Central memory CD8-positive, alpha-beta T cell (primary cell): ENCODE measurements at regions not wholly inside any gene's neighbourhood (a gene's known extent, or its start where the extent isn't known, plus 50 kb on each side); places are given as distances from the start of the nearest gene placed in this dataset.
"Not testable (repeated sequence)": the region's sequence is repeated elsewhere in the genome, so short reads cannot be mapped to it uniquely, and the experiment has no call there.

Source experiments
- ATAC-seq: fragments of 150-1000 bp; cut with Tn5 transposase; replicated peaks from 2 replicates; pipeline ENCODE4 v1.10.0; 2022; ENCODE audit warnings: mild to moderate bottlenecking, moderate FRiP score, moderate number of reproducible peaks; ENCODE audit not compliant: poor library complexity, severe bottlenecking; ENCODE audit errors: extremely low read depth
- DNase-seq, 2 donors: peaks; one replicate each; pipeline ENCODE4 v3.0.0; 2021; ENCODE audit warnings: low spot score in 2 of 2
- H3K27ac Mint-ChIP-seq: one replicate; pipeline ENCODE4 v1.8.0; 2022; ENCODE audit warnings: low read depth, mild to moderate bottlenecking, moderate library complexity, mixed read lengths
- H3K27me3 Mint-ChIP-seq: one replicate; pipeline ENCODE4 v1.8.0; 2022; ENCODE audit warnings: mixed read lengths
- H3K36me3 Mint-ChIP-seq: one replicate; pipeline ENCODE4 v1.8.0; 2022; ENCODE audit warnings: mild to moderate bottlenecking, moderate library complexity, mixed read lengths; ENCODE audit not compliant: insufficient read depth
- H3K4me1 Mint-ChIP-seq: one replicate; pipeline ENCODE4 v1.8.0; 2022; ENCODE audit warnings: mixed read lengths
- H3K4me3 Mint-ChIP-seq: one replicate; pipeline ENCODE4 v1.8.0; 2022; ENCODE audit warnings: mild to moderate bottlenecking, moderate library complexity, mixed read lengths
- H3K9me3 Mint-ChIP-seq: one replicate; pipeline ENCODE4 v1.8.0; 2022; ENCODE audit warnings: mixed read lengths

DNA sequence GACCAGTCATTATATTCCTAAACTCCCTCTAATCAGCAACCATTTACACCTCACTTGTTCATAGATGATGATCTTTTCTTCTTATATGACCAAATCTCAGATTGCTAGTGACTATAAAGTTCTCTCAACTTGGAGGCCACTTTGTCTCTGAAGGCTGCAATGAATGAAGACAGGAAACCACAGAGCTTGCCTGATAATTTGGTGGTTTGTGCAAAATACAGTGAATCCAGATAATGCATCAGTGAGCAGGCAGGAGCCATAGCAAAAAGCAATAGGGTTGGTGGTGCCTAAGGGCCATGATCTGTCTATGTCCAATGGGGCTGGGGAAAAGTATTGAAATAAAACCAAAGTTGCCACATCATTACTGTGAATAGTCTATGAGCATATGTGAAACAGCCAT is 123.8 kb upstream of the LRFN5 start:
- Mint-ChIP-seq H3K27ac (no peak overlapping the region), H3K4me1 (no peaks in the 10 kb centered on the region), H3K27me3 (no peaks in the 10 kb centered on the region), H3K36me3 (no peaks in the 10 kb centered on the region), H3K9me3 (peaks cover 7% of the 10 kb centered on the region), H3K4me3 (no peak overlapping the region)
- DNase-seq (no peak), ATAC-seq (no peak)

DNA sequence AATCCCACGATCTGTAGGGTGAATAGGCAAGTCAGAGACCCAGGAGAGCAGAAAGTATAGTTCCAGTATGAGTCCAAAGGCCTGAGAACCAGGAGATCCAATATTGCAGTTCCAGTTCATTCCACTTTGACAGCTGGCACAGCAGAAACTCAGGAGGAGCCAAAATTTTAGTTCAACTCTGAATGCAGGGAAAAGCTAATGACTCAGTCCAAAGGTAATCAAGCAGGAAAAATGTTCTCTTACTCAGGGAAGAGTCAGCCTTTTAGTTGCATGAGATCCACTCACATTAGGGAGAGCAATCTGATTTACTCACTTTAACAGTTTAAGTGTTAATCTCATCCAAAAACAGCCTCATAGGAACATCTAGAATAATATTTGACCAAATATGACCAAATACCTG is 130.2 kb upstream of the LRFN5 start:
- ATAC-seq: no peak

DNA sequence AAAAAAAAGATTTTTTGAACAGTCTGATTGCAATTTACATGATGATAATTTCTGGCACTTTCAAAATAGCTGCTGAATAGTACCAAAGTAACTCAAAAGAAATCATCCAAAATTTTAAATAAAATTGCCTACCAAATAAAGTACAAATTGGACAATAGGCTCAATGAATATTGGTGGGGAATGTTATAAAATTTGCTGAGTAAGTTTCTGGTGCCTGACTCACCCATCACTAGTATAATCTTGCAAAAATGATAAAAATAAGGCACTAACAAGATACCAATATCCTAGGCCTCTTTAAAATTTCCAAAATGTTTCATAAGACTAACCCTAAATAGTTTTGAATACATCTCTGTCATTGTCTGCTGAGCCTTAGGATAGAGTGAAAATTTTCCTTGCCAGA is 145.3 kb upstream of the LRFN5 start:
- H3K36me3 Mint-ChIP-seq: no peaks in the 10 kb centered on the region
- ATAC-seq: no peak

More for the DNA sequence above, 130.2 kb upstream of the LRFN5 start:
- Mint-ChIP-seq H3K4me1 (no peaks in the 10 kb centered on the region), H3K27me3 (no peaks in the 10 kb centered on the region), H3K9me3 (peaks cover 13% of the 10 kb centered on the region), H3K4me3 (no peak overlapping the region), H3K27ac (no peak overlapping the region), H3K36me3 (no peaks in the 10 kb centered on the region)
- no peak for DNase-seq

DNA sequence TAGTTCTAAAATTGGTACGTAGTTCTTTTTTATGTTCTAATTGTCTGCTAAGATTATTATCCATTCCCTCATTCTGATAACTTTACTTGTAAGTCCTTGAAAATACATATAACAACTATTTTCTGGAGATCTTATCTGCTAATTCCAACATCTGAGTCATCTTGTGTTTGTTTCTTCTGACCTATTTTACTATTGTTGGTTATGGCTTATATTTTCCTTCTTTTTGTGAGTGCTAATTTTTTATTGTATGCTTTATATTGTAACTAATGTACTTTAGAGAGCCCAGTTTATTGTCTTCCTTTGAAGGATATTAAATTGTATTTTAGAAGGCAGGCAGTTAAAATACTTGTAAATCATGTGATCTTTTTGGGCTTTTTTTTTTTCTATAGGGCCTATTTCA is 149.3 kb upstream of the LRFN5 start:
- Mint-ChIP-seq H3K4me1 (no peaks in the 10 kb centered on the region), H3K27ac (no peak overlapping the region), H3K4me3 (no peak overlapping the region), H3K36me3 (no peaks in the 10 kb centered on the region), H3K9me3 (peaks cover 6% of the 10 kb centered on the region), H3K27me3 (no peaks in the 10 kb centered on the region)
- ATAC-seq (no peak), DNase-seq (no peak)

More for the DNA sequence above, 145.3 kb upstream of the LRFN5 start:
- H3K4me1 Mint-ChIP-seq: no peaks in the 10 kb centered on the region
- H3K4me3 Mint-ChIP-seq: no peak overlapping the region
- H3K27ac Mint-ChIP-seq: no peak overlapping the region
- no peaks in the 10 kb centered on the region for H3K27me3 Mint-ChIP-seq
- no peak for DNase-seq
- peaks cover 6% of the 10 kb centered on the region for H3K9me3 Mint-ChIP-seq

DNA sequence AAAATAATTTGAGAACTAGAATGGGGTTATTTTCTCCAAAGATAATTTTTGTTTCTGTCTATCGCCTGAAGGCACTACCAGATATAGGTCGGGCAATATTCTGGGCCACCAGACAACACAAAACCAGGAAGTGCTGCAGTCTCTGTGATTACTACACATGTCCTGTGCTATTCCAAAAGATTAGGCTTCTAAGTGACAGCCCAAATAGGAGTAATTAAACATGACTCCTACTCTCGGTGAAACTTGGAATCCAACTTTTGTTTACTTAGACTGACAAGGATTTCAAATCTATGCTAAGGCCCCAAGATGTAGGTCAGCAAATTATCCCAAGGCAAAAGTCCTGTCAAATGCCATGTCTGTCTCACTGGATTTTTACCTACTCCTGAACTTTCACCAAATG is 157.6 kb upstream of the LRFN5 start:
- peaks cover 7% of the 10 kb centered on the region for H3K9me3 Mint-ChIP-seq
- no peaks in the 10 kb centered on the region for H3K36me3 Mint-ChIP-seq
- ATAC-seq (no peak), DNase-seq (no peak)
- no peak overlapping the region for H3K4me3 Mint-ChIP-seq
- no peaks in the 10 kb centered on the region for H3K4me1 Mint-ChIP-seq
- H3K27me3 Mint-ChIP-seq: no peaks in the 10 kb centered on the region
- no peak overlapping the region for H3K27ac Mint-ChIP-seq

DNA sequence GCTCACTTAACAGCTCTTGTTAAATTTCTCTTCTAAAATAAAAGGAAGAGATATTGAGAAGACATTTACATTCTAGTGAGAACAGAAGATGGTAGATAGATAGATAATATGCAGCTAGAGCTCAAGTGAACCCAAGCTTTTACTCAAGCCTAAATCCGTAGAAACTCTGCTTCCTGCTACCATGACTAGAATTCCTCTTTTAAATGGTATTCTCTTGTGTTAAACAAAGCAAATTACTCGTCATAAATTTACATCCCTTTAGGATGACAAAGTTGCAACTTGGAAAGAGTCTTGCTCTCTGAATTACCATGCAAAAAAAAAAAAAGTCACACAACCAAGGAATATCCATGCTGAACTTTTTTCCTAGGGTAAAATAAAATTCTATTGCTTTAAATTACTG is 160.7 kb upstream of the LRFN5 start:
- H3K27ac Mint-ChIP-seq: no peak overlapping the region
- no peaks in the 10 kb centered on the region for H3K36me3 Mint-ChIP-seq
- DNase-seq (no peak), ATAC-seq (no peak)
- no peaks in the 10 kb centered on the region for H3K4me1 Mint-ChIP-seq
- no peaks in the 10 kb centered on the region for H3K9me3 Mint-ChIP-seq
- H3K27me3 Mint-ChIP-seq: no peaks in the 10 kb centered on the region
- H3K4me3 Mint-ChIP-seq: no peak overlapping the region

DNA sequence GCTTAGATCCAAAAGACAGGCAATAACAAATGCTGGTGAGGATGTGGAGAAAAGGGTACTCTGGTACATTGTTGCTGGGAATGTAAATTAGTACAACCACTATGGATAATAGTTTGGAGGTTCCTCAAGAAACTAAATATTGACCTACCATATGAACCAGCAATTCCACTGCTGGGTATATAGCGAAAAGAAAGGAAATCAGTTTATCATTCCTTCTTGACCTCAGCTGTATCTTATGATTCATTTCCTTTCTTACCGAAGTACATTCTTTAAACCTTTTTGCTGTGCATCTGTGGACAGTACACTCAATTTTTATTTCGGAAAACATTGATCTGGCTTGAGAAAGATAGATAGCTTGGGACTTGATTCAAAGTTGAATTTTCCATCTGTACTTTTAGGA is 183.2 kb upstream of the LRFN5 start:
- Mint-ChIP-seq H3K27ac (no peak overlapping the region), H3K36me3 (no peaks in the 10 kb centered on the region), H3K4me1 (no peaks in the 10 kb centered on the region), H3K4me3 (no peak overlapping the region), H3K9me3 (peaks cover under 1% of the 10 kb centered on the region), H3K27me3 (no peaks in the 10 kb centered on the region)
- ATAC-seq: no peak
- no peak for DNase-seq

DNA sequence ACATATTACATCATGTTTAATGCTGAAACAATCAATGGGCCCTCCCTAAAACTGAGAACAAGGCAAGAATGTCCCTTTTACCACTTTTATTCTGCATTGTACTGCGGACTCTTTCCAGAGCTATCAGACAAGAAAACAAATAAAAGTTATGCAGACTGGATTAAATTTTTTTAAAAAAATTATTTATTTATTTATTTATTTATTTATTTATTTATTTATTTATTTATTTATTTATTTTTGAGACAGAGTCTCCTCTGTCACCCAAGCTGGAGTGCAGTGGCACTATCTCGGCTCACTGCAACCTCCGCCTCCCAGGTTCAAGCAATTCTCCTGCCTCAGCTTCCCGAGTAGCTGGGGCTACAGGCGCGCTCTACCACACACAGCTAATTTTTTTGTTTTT is 185.4 kb upstream of the LRFN5 start:
- not testable (repeated sequence) for DNase-seq, H3K4me1 Mint-ChIP-seq, H3K9me3 Mint-ChIP-seq, ATAC-seq, H3K27me3 Mint-ChIP-seq, H3K27ac Mint-ChIP-seq, H3K4me3 Mint-ChIP-seq, H3K36me3 Mint-ChIP-seq

DNA sequence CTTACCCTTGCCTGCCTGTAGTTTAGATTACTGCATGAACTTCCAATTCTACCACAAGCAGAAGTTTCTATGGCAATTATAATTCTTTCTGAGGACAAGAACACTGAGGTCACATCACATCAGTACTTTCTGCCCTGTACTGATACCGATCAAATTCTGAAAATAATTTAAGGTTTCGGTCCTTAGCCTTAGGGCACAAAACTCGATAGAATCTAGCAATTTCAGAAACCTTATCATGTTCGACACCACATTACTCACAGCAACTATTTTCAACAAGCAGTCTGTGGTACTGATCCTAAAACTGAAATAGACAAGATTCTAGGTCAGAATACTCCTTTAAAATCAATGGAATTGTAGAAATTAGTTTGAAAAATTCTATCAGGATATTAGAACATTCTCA is 187.0 kb upstream of the LRFN5 start:
- no peaks in the 10 kb centered on the region for H3K36me3 Mint-ChIP-seq
- no peak overlapping the region for H3K27ac Mint-ChIP-seq

DNA sequence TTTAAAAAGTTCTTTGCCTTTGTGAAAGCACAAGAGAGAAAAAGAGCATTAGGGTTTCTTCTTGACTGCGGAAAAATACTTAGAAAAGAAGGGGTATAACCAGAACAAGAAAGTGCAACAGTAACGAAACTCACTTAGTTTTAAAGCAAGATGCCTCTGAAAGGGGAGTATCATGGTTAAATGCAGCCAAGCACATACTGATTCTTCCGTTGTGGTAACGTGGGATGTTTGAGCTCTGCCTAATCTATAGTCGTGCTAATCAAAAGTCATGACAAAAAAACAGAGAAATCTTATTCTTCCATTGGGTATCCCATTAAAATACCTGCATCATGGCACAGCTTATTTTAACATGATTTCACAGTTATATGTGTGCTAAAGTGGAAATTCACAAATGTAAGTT is 187.8 kb upstream of the LRFN5 start:
- H3K27me3 Mint-ChIP-seq: no peaks in the 10 kb centered on the region

More for the DNA sequence above, 187.0 kb upstream of the LRFN5 start:
- ATAC-seq: no peak
- Mint-ChIP-seq H3K27me3 (no peaks in the 10 kb centered on the region), H3K4me3 (no peak overlapping the region), H3K9me3 (no peaks in the 10 kb centered on the region), H3K4me1 (no peaks in the 10 kb centered on the region)
- DNase-seq: no peak

DNA sequence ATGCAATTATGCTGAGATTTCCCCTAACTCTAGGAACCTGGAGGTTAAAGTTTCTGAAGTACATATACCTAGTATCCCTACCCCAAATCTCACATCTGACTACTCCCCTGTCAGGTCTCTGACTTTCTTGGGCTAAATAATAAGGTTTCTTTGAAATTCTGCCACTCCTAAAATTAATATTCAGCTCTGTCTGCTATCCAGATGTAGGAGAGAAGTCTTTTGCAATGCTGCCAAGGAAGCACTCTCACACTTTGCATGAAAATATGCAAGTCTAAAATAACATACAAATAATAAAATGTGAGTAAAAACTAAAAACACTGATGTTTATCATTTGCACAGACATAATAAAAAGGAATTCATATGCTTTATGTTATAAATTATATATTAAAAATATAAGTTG is 196.9 kb upstream of the LRFN5 start:
- no peaks in the 10 kb centered on the region for H3K27me3 Mint-ChIP-seq
- DNase-seq: no peak
- ATAC-seq: no peak
- no peak overlapping the region for H3K4me3 Mint-ChIP-seq
- no peak overlapping the region for H3K27ac Mint-ChIP-seq
- no peaks in the 10 kb centered on the region for H3K4me1 Mint-ChIP-seq
- H3K9me3 Mint-ChIP-seq: no peaks in the 10 kb centered on the region
- no peaks in the 10 kb centered on the region for H3K36me3 Mint-ChIP-seq

More for the DNA sequence above, 187.8 kb upstream of the LRFN5 start:
- Mint-ChIP-seq H3K9me3 (no peaks in the 10 kb centered on the region), H3K4me3 (no peak overlapping the region), H3K27ac (no peak overlapping the region), H3K36me3 (no peaks in the 10 kb centered on the region), H3K4me1 (no peaks in the 10 kb centered on the region)
- DNase-seq (no peak), ATAC-seq (no peak)

DNA sequence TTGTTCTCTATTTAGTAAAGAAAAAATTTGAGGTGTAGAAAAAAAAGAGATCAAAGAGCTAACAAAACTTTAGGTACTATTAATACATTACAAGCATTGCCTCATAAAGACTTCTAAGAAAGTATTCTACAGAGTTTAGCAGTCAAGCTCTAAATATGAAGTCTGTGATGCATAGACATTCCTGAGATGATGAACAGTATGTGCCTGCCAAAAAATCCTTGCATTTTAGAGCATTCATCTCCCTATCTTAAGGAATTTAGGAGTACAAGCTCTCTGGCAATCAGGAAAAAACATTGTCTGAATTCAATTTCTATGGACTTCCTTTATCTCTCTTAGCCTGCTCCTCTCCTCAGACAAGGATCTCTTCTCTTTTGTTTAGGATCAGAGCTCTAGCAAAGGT is 202.6 kb upstream of the LRFN5 start:
- Mint-ChIP-seq H3K4me3 (no peak overlapping the region), H3K9me3 (no peaks in the 10 kb centered on the region), H3K27me3 (no peaks in the 10 kb centered on the region), H3K27ac (no peak overlapping the region), H3K36me3 (no peaks in the 10 kb centered on the region), H3K4me1 (no peaks in the 10 kb centered on the region)
- ATAC-seq: no peak
- DNase-seq: no peak

DNA sequence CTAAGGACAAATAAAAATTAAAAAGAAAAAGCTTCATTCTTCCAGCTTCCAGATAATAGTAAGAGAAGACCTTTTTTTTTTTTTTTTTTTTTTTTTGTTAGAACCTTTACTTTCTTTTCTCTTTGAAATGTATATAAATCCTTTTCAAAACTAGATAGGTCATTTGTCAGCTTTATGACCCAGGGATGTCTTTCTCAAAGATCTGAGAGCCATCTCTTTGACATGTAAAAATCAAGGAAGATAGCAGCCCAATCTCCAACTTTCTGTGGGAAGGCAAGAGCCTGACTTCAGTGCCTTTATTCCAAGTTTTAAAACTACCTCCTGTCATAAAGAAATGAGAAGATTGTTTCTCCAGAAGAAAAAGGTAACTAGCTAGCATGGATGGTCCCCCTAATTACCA is 203.3 kb upstream of the LRFN5 start:
- no peaks in the 10 kb centered on the region for H3K4me1 Mint-ChIP-seq
- no peaks in the 10 kb centered on the region for H3K27me3 Mint-ChIP-seq
- H3K36me3 Mint-ChIP-seq: no peaks in the 10 kb centered on the region
- DNase-seq: no peak
- ATAC-seq: no peak
- peaks cover 6% of the 10 kb centered on the region for H3K9me3 Mint-ChIP-seq
- H3K4me3 Mint-ChIP-seq: no peak overlapping the region
- no peak overlapping the region for H3K27ac Mint-ChIP-seq

DNA sequence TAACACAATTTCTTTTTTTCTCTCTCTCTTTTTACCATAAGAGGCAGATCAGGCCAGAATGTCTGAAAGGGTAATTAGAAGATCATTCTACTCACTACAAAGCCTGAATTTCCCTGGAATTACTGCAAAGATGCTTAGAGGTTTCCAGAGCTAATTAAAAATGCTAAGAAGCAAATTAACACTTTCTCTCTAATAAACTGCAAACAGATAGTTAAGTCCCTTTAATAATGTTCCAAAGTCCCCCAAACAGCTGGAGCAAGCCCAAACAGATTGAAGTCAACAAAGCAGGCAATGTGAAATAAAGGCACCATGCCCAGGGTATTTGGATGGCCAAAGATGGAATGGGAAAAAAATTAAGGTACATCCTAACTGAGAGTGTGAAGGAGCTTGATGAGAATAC is 208.8 kb upstream of the LRFN5 start:
- peaks cover 6% of the 10 kb centered on the region for H3K9me3 Mint-ChIP-seq
- H3K36me3 Mint-ChIP-seq: no peaks in the 10 kb centered on the region
- H3K27ac Mint-ChIP-seq: no peak overlapping the region
- ATAC-seq (no peak), DNase-seq (no peak)
- H3K4me3 Mint-ChIP-seq: no peak overlapping the region
- H3K27me3 Mint-ChIP-seq: no peaks in the 10 kb centered on the region
- no peaks in the 10 kb centered on the region for H3K4me1 Mint-ChIP-seq
